ENCODE measurements at regions not wholly inside any gene's neighbourhood (a gene's known extent, or its start where the extent isn't known, plus 50 kb on each side); places are given as distances from the start of the nearest gene placed in this dataset.

DNA sequence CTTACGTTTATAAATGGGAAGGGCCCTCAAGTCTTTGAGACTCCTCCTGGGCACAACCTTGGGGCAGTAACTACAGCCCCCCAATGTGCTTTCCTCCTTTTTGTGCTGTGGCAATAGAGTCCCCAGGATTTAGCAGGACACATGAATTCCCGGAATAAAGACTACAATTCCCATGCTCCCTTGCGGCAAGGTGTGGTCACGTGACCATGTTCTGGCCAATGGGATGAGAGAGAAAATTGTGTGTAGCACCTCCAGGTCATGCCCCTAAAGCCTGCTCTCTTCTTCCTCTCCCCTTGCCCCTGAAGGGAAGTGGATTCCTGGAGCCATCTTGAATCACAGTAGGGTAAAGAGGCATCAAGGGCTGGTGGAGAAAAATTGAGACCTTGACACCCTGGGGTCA, 295.1 kb upstream of the SFSWAP start:
- Histone ChIP-seq H2AFZ (ENCODE audit: insufficient read depth, low read length, poor library complexity) (no peak overlapping the region), H3K27me3 (ENCODE audit: insufficient read depth, low read length) (no peaks in the 10 kb centered on the region), H3K4ac (ENCODE audit: low read depth, low read length) (no peak overlapping the region), H3K14ac (ENCODE audit: low read length) (no peak overlapping the region), H3K36me3 (ENCODE audit: control insufficient read depth in 1 of 2, insufficient read depth in 2 of 2, low read length in 2 of 2) (no peaks in the 10 kb centered on the region), H3K9me3 (ENCODE audit: insufficient read depth, low read depth, low read length) (peaks cover 15% of the 10 kb centered on the region), H4K12ac (ENCODE audit: low read depth, low read length) (no peak overlapping the region), H4K8ac (ENCODE audit: low read depth, low read length) (no peak overlapping the region), H2BK120ac (ENCODE audit: insufficient read depth, low read length, poor library complexity) (no peak overlapping the region), H4K91ac (ENCODE audit: low read depth, low read length) (no peak overlapping the region), H3K4me3 (ENCODE audit: low read depth, low read length) (no peak overlapping the region), H3K23ac (ENCODE audit: low read length) (no peak overlapping the region), H3K9ac (ENCODE audit: low read length) (no peak overlapping the region), H3K79me2 (ENCODE audit: control insufficient read depth, insufficient read depth, low read length, poor library complexity) (no peaks in the 10 kb centered on the region), H3K18ac (ENCODE audit: low read length) (no peak overlapping the region), H3K79me1 (ENCODE audit: low read length) (no peaks in the 10 kb centered on the region), H3K4me1 (ENCODE audit: control insufficient read depth in 1 of 2, insufficient read depth in 2 of 2, low read length in 2 of 2) (no peaks in the 10 kb centered on the region), H3K4me2 (ENCODE audit: low read length) (no peak overlapping the region), H2BK5ac (ENCODE audit: low read depth, low read length, poor library complexity) (no peak overlapping the region), H2BK12ac (ENCODE audit: low read length) (no peak overlapping the region), H2AK5ac (ENCODE audit: low read length) (no peak overlapping the region), H3K27ac (ENCODE audit: low read depth, low read length) (no peak overlapping the region)
- peak in 1 of 2 donors; percentile 3 for DNase-seq
- WGBS (ENCODE audit: extremely low coverage, insufficient coverage, insufficient read length) = no CpG with 5 or more reads among the region's 4 CpGs

DNA sequence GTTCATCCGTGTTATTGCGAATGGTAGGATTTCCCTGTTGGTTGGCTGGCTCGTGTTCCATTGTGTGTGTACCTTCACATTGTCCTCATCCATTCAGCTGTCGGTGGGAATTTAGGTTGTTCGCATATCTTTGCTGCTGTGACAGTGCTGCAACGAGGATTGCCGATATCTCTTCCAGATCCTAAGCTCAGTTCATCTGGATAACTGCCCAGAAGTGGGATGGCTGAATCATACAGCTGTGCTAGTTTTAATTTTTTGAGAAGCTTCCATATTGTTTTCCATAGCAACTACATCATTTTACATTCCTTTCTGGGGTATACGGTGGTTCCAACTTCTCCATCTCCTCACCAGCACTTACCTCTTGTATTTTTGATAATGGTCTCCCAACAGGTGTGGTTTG, 292.8 kb upstream of the SFSWAP start:
- WGBS (ENCODE audit: extremely low coverage, insufficient coverage, insufficient read length) = no CpG with 5 or more reads among the region's 8 CpGs
- no peaks in the 10 kb centered on the region for H3K27me3 ChIP-seq (ENCODE audit: insufficient read depth, low read length)

DNA sequence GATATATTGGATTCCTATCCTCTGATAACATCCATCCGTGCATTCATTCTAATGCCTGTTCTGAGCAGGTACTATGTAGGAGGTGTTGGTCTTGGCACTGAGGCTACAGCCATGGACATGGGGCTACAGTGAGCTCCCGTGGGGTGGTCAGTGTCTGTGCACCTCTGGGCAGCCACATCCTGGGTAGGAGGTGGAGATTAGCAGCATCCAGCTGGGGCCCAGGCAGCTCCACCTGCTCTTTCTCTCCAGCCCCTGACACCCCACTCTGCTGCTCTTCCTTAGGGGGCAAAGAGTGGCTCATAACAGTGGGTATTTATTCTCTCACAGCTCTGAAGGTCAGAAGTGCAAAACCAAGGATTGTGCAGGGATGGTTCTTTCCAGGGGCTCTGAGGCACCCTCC, 292.0 kb upstream of the SFSWAP start:
- no CpG with 5 or more reads among the region's 2 CpGs for WGBS (ENCODE audit: extremely low coverage, insufficient coverage, insufficient read length)
- Histone ChIP-seq H2AK5ac (ENCODE audit: low read length) (no peak overlapping the region), H3K79me2 (ENCODE audit: control insufficient read depth, insufficient read depth, low read length, poor library complexity) (no peaks in the 10 kb centered on the region), H3K4ac (ENCODE audit: low read depth, low read length) (no peak overlapping the region), H3K4me1 (ENCODE audit: control insufficient read depth in 1 of 2, insufficient read depth in 2 of 2, low read length in 2 of 2) (no peaks in the 10 kb centered on the region), H3K23ac (ENCODE audit: low read length) (no peak overlapping the region), H3K14ac (ENCODE audit: low read length) (no peak overlapping the region), H3K79me1 (ENCODE audit: low read length) (no peaks in the 10 kb centered on the region), H4K91ac (ENCODE audit: low read depth, low read length) (no peak overlapping the region), H2BK5ac (ENCODE audit: low read depth, low read length, poor library complexity) (no peak overlapping the region), H3K27me3 (ENCODE audit: insufficient read depth, low read length) (no peaks in the 10 kb centered on the region), H4K8ac (ENCODE audit: low read depth, low read length) (no peak overlapping the region), H3K9ac (ENCODE audit: low read length) (no peak overlapping the region), H3K18ac (ENCODE audit: low read length) (no peak overlapping the region), H2BK120ac (ENCODE audit: insufficient read depth, low read length, poor library complexity) (no peak overlapping the region), H3K4me3 (ENCODE audit: low read depth, low read length) (no peak overlapping the region), H2BK12ac (ENCODE audit: low read length) (no peak overlapping the region), H3K4me2 (ENCODE audit: low read length) (no peak overlapping the region), H3K36me3 (ENCODE audit: control insufficient read depth in 1 of 2, insufficient read depth in 2 of 2, low read length in 2 of 2) (no peaks in the 10 kb centered on the region), H3K27ac (ENCODE audit: low read depth, low read length) (no peak overlapping the region), H4K12ac (ENCODE audit: low read depth, low read length) (no peak overlapping the region), H2AFZ (ENCODE audit: insufficient read depth, low read length, poor library complexity) (no peak overlapping the region), H3K9me3 (ENCODE audit: insufficient read depth, low read depth, low read length) (peaks cover 23% of the 10 kb centered on the region)
- DNase-seq = no peak

More for the DNA sequence above, 292.8 kb upstream of the SFSWAP start:
- no peak overlapping the region for H3K18ac ChIP-seq (ENCODE audit: low read length)
- H3K23ac ChIP-seq (ENCODE audit: low read length) = no peak overlapping the region
- H2BK120ac ChIP-seq (ENCODE audit: insufficient read depth, low read length, poor library complexity) = no peak overlapping the region
- no peak overlapping the region for H2BK12ac ChIP-seq (ENCODE audit: low read length)
- no peak overlapping the region for H3K4me3 ChIP-seq (ENCODE audit: low read depth, low read length)
- no peak for DNase-seq
- H2AFZ ChIP-seq (ENCODE audit: insufficient read depth, low read length, poor library complexity) = no peak overlapping the region
- no peak overlapping the region for H4K8ac ChIP-seq (ENCODE audit: low read depth, low read length)
- no peak overlapping the region for H3K4ac ChIP-seq (ENCODE audit: low read depth, low read length)
- no peak overlapping the region for H4K91ac ChIP-seq (ENCODE audit: low read depth, low read length)
- H3K79me1 ChIP-seq (ENCODE audit: low read length) = no peaks in the 10 kb centered on the region
- no peak overlapping the region for H3K9ac ChIP-seq (ENCODE audit: low read length)
- no peak overlapping the region for H3K4me2 ChIP-seq (ENCODE audit: low read length)
- no peak overlapping the region for H2AK5ac ChIP-seq (ENCODE audit: low read length)
- no peak overlapping the region for H3K27ac ChIP-seq (ENCODE audit: low read depth, low read length)
- H3K36me3 ChIP-seq (ENCODE audit: control insufficient read depth in 1 of 2, insufficient read depth in 2 of 2, low read length in 2 of 2) = no peaks in the 10 kb centered on the region
- H3K14ac ChIP-seq (ENCODE audit: low read length) = no peak overlapping the region
- no peak overlapping the region for H4K12ac ChIP-seq (ENCODE audit: low read depth, low read length)
- peaks cover 23% of the 10 kb centered on the region for H3K9me3 ChIP-seq (ENCODE audit: insufficient read depth, low read depth, low read length)
- no peaks in the 10 kb centered on the region for H3K79me2 ChIP-seq (ENCODE audit: control insufficient read depth, insufficient read depth, low read length, poor library complexity)
- no peaks in the 10 kb centered on the region for H3K4me1 ChIP-seq (ENCODE audit: control insufficient read depth in 1 of 2, insufficient read depth in 2 of 2, low read length in 2 of 2)
- H2BK5ac ChIP-seq (ENCODE audit: low read depth, low read length, poor library complexity) = no peak overlapping the region

DNA sequence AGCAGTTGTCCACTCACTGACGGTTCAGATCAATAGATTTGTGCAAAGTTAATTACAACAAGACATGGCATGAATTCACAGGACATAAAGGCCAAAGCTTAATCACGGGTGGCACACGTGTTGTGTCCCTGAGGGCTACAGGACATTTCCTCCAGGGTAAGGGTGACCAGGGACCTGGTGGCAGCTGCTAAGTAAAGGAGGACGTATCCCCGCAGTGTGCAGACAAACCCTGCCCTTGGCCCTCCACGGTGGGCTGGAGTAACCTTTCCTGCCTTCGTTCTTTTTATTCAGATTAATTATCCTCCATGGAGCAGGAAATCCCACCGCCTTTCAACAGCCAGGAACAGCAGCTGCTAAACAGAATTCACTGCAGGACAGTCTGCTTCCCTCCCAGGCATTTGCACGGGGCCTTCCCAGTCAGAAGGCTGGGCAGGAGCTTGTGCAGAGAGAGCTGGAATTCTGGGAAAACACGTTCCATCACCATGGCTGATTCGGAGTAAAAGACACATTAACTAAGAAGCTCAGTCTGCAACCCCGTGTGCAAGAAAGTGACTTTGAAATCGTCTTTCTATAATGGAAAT, 289.9 kb upstream of the SFSWAP start:
- Histone ChIP-seq H2BK5ac (ENCODE audit: low read depth, low read length, poor library complexity) (no peak overlapping the region), H3K27ac (ENCODE audit: low read depth, low read length) (no peak overlapping the region), H3K14ac (ENCODE audit: low read length) (no peak overlapping the region), H3K79me2 (ENCODE audit: control insufficient read depth, insufficient read depth, low read length, poor library complexity) (no peaks in the 10 kb centered on the region), H2BK12ac (ENCODE audit: low read length) (no peak overlapping the region), H2AK5ac (ENCODE audit: low read length) (no peak overlapping the region), H3K4me1 (ENCODE audit: control insufficient read depth in 1 of 2, insufficient read depth in 2 of 2, low read length in 2 of 2) (no peaks in the 10 kb centered on the region), H3K27me3 (ENCODE audit: insufficient read depth, low read length) (no peaks in the 10 kb centered on the region), H3K9me3 (ENCODE audit: insufficient read depth, low read depth, low read length) (peaks cover 25% of the 10 kb centered on the region), H4K12ac (ENCODE audit: low read depth, low read length) (no peak overlapping the region), H3K4me3 (ENCODE audit: low read depth, low read length) (no peak overlapping the region), H2BK120ac (ENCODE audit: insufficient read depth, low read length, poor library complexity) (no peak overlapping the region), H3K4ac (ENCODE audit: low read depth, low read length) (no peak overlapping the region), H3K36me3 (ENCODE audit: control insufficient read depth in 1 of 2, insufficient read depth in 2 of 2, low read length in 2 of 2) (no peaks in the 10 kb centered on the region), H3K79me1 (ENCODE audit: low read length) (no peaks in the 10 kb centered on the region), H3K23ac (ENCODE audit: low read length) (no peak overlapping the region), H3K18ac (ENCODE audit: low read length) (no peak overlapping the region), H2AFZ (ENCODE audit: insufficient read depth, low read length, poor library complexity) (no peak overlapping the region), H4K91ac (ENCODE audit: low read depth, low read length) (no peak overlapping the region), H4K8ac (ENCODE audit: low read depth, low read length) (no peak overlapping the region), H3K4me2 (ENCODE audit: low read length) (no peak overlapping the region), H3K9ac (ENCODE audit: low read length) (no peak overlapping the region)
- no CpG with 5 or more reads among the region's 13 CpGs for WGBS (ENCODE audit: extremely low coverage, insufficient coverage, insufficient read length)
- no peak for DNase-seq

Measured in trophoblast cell (in vitro differentiated cells and primary cell).